Tongue (tissue), 1 donor: ENCODE measurements at regions not wholly inside any gene's neighbourhood (a gene's known extent, or its start where the extent isn't known, plus 50 kb on each side); places are given as distances from the start of the nearest gene placed in this dataset.
"Not testable (repeated sequence)": the region's sequence is repeated elsewhere in the genome, so short reads cannot be mapped to it uniquely, and the experiment has no call there.

ENCODE experiments used
- DNase-seq: peaks from one replicate; pipeline ENCODE4 v3.0.0-alpha.2; 2015

- not testable (repeated sequence) for DNase-seq
These were observed 135.7 kb downstream of the TMEM121 start for GRCh38 chr14:105662043-105662442.

GRCh38 chr14:105662592-105662991, 136.2 kb downstream of the TMEM121 start:
- not testable (repeated sequence) for DNase-seq

GRCh38 chr14:105663323-105663722, 136.9 kb downstream of the TMEM121 start:
- DNase-seq, result not testable (repeated sequence)

DNA sequence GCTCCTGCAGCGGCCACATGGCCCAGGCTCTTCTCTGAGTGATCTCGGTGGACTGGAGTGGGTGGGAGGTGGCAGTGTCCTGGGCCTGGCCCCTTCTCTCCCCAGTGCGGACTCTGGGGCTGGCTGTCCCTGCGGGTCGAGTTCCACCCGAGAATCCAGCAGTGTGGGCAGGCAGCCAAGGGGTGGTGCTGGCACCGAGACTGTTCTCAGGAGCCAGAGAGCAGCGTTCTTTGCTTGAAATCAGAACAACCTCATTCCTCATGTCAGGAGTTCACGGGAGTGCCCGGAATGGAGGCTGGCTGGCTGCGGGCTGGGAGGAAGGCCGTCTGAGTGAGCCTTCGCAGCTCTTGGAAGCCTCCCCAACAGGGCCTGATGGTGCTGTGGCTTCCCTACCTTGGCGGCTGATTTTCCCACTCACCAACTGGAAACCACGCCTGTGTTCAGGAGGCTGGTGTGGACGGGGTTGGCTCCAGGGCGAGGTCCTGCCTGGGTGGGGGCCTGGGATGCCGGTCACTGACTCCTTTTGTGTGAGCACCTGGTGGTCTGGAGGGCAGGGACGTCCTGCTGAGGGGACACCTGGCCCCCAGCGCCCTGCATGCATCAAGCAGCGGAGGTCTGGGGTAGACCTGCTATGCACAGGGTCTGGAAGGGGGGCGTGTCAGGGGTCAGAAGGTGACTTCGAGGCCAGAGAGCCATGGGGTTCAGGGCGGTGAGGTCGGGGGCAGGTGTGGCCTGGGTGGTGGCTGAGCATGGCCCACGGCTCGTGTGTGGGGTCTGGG, 137.6 kb downstream of the TMEM121 start:
- not testable (repeated sequence) for DNase-seq

GRCh38 chr14:105664691-105665090, 138.3 kb downstream of the TMEM121 start:
- DNase-seq, result no peak

DNA sequence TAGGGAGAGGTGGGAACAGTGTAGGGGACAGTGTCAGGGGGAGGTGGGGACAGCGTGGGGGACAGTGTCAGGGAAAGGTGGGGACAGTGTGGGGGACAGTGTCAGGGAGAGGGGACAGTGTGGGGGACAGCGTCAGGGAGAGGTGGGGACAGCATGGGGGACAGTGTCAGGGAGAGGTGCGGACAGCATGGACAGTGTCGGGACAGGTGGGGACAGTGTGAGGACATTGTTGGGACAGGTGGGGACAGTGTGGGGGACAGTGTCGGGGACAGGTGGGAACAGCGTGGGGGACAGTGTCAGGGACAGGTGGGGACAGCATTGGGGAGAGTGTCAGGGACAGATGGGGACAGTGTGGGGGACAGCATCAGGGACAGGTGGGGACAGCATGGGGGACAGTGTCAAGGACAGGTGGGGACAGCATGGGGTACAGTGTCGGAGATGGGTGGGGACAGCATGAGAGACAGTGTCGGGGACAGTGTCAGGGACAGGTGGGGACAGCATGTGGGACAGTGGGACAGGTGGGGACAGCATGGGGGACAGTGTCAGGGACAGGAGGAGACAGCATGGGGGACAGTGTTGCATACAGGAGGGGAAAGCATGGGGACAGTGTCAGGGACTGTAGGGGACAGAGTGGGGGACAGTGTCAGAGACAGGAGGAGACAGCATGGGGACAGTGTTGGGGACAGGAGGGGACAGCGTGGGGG, 139.0 kb downstream of the TMEM121 start:
- DNase-seq, result no peak

DNA sequence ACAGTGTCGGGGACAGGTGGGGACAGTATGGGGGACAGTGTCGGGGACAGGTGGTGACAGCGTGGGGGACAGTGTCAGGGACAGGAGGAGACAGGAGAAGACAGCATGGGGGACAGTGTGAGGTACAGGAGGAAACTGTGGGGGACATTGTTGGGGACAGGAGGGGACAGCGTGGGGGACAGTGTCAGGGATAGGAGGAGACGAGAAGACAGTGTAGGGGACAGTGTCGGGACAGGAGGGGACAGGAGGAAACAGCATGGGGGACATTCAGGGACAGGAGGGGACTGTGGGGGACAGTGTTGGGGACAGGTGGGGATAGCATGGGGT, 139.5 kb downstream of the TMEM121 start:
- no peak for DNase-seq

GRCh38 chr14:105666420-105666819, 140.0 kb downstream of the TMEM121 start:
- DNase-seq, result no peak

GRCh38 chr14:105666991-105667662, 140.7 kb downstream of the TMEM121 start:
- DNase-seq, result not testable (repeated sequence)

GRCh38 chr14:105667663-105668020, 141.3 kb downstream of the TMEM121 start:
- not testable (repeated sequence) for DNase-seq

GRCh38 chr14:105668021-105668420, 141.6 kb downstream of the TMEM121 start:
- DNase-seq, result not testable (repeated sequence)

DNA sequence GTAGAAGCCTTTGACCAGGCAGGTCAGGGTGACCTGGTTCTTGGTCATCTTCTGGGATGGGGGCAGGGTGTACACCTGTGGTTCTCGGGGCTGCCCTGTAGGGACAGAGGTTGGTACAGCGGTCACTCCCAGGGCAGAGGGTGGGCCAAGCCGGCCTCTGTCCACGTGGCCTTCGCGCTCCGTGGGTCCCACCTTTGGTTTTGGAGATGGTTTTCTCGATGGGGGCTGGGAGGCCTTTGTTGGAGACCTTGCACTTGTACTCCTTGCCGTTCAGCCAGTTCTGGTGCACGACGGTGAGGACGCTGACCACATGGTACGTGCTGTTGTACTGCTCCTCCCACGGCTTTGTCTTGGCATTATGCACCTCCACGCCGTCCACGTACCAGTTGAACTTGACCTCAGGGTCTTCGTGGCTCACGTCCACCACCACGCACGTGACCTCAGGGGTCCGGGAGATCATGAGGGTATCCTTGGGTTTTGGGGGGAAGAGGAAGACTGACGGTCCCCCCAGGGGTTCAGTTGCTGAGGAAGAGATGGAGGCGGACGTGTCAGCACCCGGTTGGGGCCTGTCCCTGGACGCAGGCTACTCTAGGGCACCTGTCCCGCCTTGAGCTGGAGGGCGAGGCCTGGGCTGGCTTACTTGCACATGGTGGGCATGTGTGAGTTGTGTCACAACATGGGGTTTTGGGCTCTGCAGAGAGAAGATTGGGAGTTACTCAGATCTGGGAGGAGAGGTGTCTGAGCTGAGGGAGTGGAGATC, 142.3 kb downstream of the TMEM121 start:
- DNase-seq, result not testable (repeated sequence)

DNA sequence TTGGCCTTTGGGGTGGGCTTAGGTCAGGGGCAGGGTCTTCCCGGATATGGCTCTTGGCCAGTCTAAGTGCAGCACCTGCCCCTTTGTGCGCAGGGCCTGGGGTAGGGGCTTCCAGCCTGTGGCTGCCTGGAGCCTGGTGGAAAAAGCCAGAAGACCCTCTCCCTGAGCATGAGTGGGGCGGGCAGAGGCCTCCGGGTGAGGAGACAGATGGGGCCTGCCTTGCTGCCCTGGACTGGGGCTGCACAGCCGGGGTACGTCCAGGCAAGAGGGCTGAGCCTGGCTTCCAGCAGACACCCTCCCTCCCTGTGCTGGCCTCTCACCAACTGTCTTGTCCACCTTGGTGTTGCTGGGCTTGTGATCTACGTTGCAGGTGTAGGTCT, 142.8 kb downstream of the TMEM121 start:
- DNase-seq, result not testable (repeated sequence)

DNA sequence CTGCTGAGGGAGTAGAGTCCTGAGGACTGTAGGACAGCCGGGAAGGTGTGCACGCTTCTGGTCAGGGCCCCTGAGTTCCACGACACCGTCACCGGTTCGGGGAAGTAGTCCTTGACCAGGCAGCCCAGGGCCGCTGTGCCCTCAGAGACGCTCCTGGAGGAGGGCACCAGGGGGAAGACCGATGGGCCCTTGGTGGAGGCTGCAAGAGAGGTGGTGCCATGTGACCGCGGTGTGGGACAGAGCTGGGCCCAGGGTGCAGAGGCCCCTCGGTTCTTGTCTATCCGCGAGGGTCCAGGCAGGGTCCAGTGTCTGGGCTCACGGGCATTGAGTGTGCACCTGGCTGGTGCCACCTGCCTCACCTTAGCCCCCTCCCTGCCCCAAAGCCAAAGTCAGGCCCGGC, 143.3 kb downstream of the TMEM121 start:
- not testable (repeated sequence) for DNase-seq

DNA sequence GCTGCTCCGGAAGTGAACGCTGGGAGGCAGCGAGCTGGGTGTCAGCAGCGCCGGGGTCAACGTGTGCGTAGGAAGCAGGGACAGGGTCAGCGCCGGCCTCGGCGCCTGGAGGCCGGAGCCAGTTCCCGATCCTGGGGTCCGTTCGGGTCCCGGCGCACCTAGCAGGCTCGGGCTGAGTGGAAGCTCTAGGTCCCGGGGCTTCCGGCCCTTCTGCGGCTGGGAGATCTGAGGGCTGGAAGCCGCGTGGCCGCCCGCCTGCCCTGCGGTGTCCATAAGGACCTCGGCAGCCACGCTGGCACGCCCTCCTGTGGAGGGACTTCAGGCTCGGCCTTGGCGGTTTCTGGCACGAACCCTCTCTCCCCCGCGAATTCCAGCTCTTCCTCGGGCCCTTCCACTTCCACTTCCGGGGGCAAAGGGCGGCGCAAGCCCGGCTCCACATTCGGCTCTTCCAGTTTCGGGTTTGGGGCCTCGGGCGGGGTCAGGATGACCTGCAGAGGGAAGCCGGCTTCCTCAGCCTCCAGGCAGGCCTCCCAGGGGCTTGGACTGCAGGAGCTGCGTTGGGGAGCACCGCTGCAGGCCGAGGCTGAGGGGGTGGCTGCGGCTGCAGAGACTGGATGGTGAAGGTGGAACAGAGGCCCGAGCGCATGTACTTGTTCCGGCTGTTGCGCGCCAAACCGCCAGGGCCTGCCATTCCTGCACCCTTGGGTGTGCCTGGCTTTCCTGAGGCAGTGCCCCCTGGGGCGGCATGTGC, 146.2 kb downstream of the TMEM121 start:
- DNase-seq, result not testable (repeated sequence)

GRCh38 chr14:105675433-105675832, 149.1 kb downstream of the TMEM121 start:
- not testable (repeated sequence) for DNase-seq

DNA sequence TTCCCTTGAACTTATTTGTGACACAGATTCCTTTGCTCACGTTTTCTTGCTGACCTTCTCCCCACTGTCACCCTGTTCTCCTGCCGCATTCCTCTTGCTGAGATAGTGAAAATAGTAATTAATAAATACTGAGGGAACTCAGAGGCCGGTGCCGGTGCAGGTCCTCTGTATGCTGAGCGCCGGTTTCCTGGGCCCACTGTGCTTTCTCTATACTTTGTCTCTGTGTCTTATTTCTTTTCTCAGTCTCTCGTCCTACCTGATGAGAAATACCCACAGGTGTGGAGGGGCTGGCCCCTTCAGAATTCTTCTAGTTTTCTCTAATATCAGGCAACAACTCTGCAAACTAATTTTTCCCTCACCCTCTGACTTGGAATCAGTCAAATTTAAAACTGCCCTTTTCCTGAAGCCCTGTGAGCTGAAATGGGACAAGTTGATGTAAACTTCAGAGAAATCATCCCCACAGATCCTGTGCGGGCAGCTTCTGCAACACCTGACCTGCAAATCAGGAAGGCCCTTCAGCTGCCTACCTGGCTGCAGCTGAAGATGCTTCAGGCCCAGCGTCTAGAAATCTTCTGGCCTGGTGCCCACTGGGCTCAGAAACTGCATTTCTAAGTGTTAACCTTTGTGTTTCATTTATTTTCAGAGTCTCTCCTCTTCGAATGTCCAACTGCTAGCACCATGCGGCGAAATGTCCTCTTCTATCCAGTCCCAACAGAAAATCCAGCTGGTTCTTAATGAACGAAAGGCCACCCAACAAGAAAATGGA, 149.7 kb downstream of the TMEM121 start:
- not testable (repeated sequence) for DNase-seq

DNA sequence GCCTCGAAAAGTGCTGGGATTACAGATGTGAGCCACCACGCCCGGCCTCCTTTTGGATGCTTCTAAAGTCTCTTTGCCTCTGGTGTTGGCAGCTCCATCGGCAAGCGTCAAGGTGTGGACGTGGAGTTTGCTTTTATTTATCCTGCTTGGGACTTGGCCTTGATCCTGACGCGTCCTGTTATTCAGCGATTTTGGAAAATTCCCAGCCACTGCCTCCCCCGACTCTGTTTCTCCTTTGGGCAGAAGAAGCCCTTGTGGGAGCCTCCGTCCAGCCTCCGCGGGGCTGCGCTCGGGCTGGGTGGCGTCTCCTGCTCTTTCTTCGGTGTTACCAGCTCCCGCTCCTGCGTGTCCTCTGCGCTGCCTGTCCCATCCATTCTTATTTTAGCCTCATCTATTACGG, 151.7 kb downstream of the TMEM121 start:
- not testable (repeated sequence) for DNase-seq

DNA sequence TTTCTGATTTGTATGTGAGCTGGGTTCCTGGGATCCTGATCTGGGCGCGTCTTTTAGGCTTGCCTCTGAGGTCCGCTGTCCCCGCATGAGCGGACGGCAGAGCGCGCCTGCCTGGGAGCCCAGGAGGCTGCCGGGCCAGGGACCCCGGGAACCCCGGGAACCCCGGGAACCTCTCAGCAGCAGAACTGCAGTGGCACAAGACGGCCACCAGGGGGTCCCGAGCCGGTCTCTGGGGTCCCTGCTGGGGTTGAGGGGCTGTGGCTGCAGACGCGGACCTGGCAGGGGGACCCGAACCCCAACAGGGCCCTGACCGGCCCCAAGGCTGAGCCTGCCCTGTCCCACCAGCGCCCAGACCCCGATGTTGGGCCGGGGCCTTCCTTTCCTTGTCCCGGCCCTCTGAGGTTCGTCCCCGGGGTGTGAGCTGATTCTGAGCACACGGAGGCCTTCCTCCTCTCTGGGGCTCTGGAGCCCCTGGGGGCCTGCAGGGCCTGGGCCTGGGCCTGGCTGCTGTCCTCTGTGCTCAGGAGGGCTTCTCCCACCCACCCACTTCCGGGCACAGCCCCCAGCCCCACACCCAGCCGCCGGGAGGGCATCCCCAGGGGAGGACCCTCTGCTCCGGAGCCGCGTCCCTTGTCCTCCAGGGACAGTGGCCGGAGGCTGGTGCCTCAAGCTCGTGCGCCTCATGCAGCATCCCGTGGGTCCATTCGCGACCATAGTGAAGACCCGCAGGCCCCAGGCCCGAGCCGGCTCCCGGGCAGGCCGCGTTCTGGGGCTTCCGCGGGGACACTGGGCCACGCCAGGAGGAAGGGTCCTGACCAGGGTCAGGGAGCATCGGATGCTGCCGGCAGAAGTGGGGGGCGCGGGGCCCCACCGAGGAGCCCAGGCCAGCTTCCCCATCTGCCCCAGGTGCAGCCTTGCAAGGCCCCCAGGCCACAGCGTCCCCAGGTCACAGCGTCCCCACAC, 152.9 kb downstream of the TMEM121 start:
- not testable (repeated sequence) for DNase-seq
